Endothelial cell of hepatic sinusoid (primary cell): ENCODE measurements at regions not wholly inside any gene's neighbourhood (a gene's known extent, or its start where the extent isn't known, plus 50 kb on each side); places are given as distances from the start of the nearest gene placed in this dataset.

Source experiments
- in situ Hi-C: cut with HindIII; loops from 2 replicates; pipeline ENCODE4 v1.10.0; 2017; ENCODE audit warnings: low sequenced_read_pairs

DNA sequence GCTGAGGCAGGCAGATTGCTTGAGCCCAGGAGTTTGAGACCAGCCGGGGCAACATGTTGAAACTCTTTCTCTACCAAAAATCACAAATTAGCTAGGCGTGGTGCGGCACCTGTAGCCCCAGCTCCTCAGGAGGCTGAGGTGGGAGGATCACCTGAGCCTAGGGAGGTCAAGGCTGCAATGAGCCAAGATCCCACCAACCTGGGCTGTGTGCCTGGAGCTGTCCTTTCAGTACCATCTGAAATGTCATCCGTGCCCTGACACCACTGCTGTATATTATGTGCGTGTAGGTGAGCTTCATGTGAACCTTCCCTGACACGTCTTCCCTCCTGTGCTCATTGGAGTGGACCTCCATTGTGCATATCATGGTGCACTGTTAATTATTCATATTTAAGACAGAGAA is 84.8 kb upstream of the HNRNPA3 start:
- in situ Hi-C loops: loop anchor here (25.0 kb wide), 2 partner anchors 609 to 1016 kb away; partner anchors contain the start of genes HOXD10, HOXD11 and HOXD9

DNA sequence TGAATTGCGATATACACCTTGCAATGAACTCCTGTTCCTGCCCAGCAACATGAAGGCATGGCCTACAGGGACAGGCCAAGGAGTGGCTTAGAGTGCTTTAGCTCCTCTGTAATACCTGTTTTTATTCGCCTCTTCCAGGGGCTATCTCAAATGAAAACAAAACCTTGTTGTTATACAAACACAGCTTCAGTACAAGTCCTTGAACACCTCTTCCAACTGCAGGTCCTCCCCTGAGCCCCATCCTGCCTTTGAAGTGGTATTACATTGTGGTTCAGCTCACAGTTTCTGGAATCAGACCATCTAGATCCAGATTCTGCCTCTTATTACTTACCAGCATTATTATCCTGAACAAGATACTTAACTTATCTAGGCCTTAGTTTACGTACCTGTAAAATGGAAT is 83.0 kb upstream of the HNRNPA3 start:
- in situ Hi-C loops: loop anchor here (25.0 kb wide), 2 partner anchors 608 to 1017 kb away; partner anchors contain the start of genes HOXD10, HOXD11 and HOXD9

DNA sequence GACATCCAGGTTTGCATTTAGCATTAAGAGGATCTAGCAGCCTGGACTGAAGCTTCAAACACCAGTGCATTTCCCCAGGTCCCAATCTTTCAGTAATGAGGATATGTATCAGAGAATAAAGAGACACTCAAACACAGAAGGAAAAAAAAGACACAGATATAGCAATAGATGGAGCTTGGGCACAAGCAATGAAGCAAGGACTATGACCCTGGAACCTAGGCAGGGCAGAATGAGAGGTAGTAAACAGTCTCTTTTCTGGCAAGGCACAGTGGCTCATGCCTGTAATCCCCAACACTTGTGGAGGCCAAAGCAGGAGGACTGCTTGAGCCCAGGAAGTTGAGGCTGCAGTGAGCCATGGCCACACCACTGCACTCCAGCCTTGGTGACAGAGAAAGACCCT is 80.7 kb upstream of the HNRNPA3 start:
- in situ Hi-C loops: loop anchor here (25.0 kb wide), 2 partner anchors 605 to 1020 kb away; partner anchors contain the start of genes HOXD10, HOXD11 and HOXD9

DNA sequence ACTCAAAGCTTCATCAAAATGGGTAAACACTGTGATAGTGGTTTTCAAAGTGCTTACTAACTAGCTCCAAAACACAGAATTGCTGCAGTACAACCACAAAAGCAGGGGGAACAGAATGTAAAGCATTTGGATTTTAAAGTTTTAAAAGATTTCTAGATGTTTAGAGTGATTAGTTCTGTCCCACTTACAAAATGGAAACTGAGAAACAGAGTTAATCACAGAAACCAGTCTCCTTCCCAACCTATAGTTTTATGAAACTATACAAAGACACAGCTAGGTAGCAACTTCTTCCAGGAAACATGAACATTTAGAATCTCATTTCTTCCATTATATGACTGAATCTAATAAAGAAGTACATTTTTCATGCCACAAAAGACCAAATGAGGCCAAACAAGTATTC is 73.8 kb upstream of the HNRNPA3 start:
- in situ Hi-C loops: loop anchor here (25.0 kb wide), 2 partner anchors 598 to 1027 kb away; partner anchors contain the start of genes HOXD10, HOXD11 and HOXD9

DNA sequence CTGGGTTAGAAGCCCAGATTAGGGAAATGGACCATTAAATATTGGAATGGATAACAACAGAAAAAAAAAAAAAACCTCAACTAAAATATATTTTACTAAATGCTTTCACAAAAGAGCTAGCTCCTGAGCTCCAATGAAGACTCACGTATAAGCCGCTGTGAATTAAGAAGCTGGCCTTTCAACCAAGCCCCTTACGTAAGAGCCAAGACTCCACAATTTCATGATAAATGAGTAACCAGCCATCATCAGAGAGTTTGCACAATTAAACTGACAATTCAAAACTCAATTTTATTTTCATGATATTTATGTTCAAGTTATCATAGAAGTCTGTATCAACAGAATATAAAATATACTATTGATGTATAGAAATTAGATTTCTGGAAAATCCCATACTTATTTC is 70.7 kb upstream of the HNRNPA3 start:
- in situ Hi-C loops: loop anchor here (25.0 kb wide), 2 partner anchors 595 to 1030 kb away; partner anchors contain the start of genes HOXD10, HOXD11 and HOXD9

DNA sequence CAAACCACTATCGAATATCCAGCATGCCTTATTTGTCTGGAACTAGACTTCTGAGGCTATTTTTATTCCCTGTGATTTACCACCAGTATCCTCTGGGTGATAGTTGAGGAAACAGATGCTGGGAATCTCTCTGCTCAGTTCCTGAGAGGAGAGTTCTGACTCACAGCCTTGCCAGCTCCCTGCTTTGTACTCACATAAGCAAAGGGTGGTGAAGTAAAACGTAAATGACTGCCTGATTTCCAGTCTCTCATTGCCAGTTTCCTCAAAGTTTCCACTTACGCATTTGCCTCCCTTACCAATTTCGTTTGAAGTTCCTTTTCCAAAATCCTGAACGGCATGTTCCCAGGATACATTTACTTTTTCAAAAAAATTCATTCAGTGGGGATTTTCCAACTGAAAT is 69.2 kb upstream of the HNRNPA3 start:
- in situ Hi-C loops: loop anchor here (25.0 kb wide), 2 partner anchors 594 to 1031 kb away; partner anchors contain the start of genes HOXD10, HOXD11 and HOXD9

DNA sequence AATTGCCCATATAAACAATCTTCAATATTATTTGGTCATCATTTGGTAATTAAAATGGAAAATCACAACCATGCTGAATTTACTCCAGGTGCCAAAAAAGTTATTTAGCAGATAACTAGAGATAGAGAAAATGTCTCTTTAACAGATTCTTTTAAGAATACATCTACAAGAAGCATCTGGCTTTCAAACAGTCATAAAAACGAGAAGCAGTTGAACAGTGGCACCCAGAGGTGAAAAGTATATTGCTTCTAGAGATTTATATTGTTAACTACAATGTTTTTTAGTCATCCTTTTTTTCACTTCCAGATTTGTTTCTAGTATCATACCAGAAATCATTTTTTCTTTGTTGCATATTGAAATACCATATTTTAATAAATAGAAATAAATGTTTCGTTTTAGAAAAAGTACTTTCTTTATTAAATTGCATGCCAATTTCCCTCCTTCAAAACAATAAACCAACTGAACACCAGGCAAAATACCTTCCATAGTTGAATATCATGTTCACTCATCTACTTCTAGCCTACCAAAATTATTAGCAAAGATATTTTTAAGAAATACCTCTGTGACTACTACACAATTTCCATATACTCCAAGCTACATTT is 65.4 kb upstream of the HNRNPA3 start:
- in situ Hi-C loops: loop anchor here (25.0 kb wide), 2 partner anchors 590 to 1035 kb away; partner anchors contain the start of genes HOXD10, HOXD11 and HOXD9

GRCh38 chr2:177147834-177148445 is 64.7 kb upstream of the HNRNPA3 start:
- in situ Hi-C loops: loop anchor here (25.0 kb wide), 2 partner anchors 589 to 1036 kb away; partner anchors contain the start of genes HOXD10, HOXD11 and HOXD9

DNA sequence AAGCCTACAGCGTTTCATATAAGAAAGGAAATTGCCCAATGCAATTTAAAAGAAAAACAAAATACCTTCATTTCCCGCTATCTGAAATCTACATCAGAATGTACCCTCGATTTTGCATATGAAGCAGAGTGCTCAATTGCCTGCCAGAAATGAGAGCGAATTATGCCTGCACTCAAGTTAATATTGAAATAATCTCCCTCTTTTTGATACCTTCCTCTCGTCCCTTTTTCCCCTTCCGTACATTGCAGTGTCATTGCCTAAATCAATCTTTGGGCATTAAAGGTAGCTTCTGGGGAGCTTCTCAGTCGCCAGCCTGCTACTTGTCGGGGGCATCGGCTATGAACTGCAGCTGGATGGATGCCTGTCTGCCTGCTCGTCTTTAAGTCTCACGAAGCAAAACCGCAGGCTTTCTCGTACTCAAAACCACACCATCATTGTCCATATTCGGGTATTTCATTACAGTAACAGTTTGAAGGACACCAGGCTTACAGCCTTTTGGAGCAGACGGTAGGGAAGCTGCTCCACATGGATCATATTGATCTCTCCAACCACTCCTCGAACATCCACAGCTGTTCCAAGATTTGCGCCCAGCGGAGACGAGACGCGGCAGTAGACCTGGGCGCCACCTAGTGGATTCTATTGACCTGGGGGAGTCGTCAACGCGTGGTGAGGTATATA is 64.0 kb upstream of the HNRNPA3 start:
- in situ Hi-C loops: loop anchor here (25.0 kb wide), 2 partner anchors 589 to 1036 kb away; partner anchors contain the start of genes HOXD10, HOXD11 and HOXD9

GRCh38 chr2:177149155-177149503 is 63.5 kb upstream of the HNRNPA3 start:
- in situ Hi-C loops: loop anchor here (25.0 kb wide), 2 partner anchors 588 to 1037 kb away; partner anchors contain the start of genes HOXD10, HOXD11 and HOXD9

GRCh38 chr2:177153805-177154204 is 58.8 kb upstream of the HNRNPA3 start:
- in situ Hi-C loops: no loop called here

GRCh38 chr2:177154809-177155208 is 57.8 kb upstream of the HNRNPA3 start:
- in situ Hi-C loops: no loop called here

- in situ Hi-C loops: no loop called here
These were observed 57.0 kb upstream of the HNRNPA3 start for GRCh38 chr2:177155631-177156030.

GRCh38 chr2:177161741-177162460 is 50.7 kb upstream of the HNRNPA3 start:
- in situ Hi-C loops: loop anchor here (10.0 kb wide), 2 partner anchors 173 to 443 kb away; no protein-coding TSS in a partner anchor
